IMR-90 (cell line): ENCODE measurements at regions not wholly inside any gene's neighbourhood (a gene's known extent, or its start where the extent isn't known, plus 50 kb on each side); places are given as distances from the start of the nearest gene placed in this dataset.

Experiments
- ATAC-seq: fragments of 200-7000 bp; cut with Tn5 transposase; 2 replicates; pipeline ENCODE4 v1.9.1; 2020; ENCODE audit warnings: low read depth, mild to moderate bottlenecking, moderate library complexity
- BruUV-seq: library from RNA; stranded (reverse); fragments of 400-500 nt; replicated peaks from 2 replicates; lab custom pipeline; 2021; lab: Mats Ljungman, UMichigan
- CTCF ChIA-PET: fragments of 300-600 bp; formaldehyde crosslinking; extraction: SDS; loops from one replicate; lab custom pipeline; 2021; ENCODE audit warnings: antibody characterized with exemption; lab: Yijun Ruan, JAX
- POLR2A ChIA-PET: fragments of 300-600 bp; sonication (Branson Sonifier 250); formaldehyde crosslinking; loops from one replicate; lab custom pipeline; 2022; ENCODE audit warnings: antibody characterized with exemption; ENCODE audit not compliant: unreplicated experiment; lab: Charles Lee
- DNase-seq: peaks from one replicate; pipeline ENCODE4 v3.0.0; 2013
- H2AFZ ChIP-seq: replicated peaks from 2 replicates; pipeline ENCODE3; 2013; ENCODE audit warnings: low read length, mild to moderate bottlenecking; ENCODE audit not compliant: poor library complexity
- H2AK5ac ChIP-seq: 2 replicates; pipeline ENCODE4 v1.6.1; 2013; ENCODE audit warnings: low read depth, low read length, inconsistent platforms
- H2AK9ac ChIP-seq: replicated peaks from 2 replicates; pipeline ENCODE3; 2013; ENCODE audit warnings: mild to moderate bottlenecking, low read depth, low read length, moderate library complexity; ENCODE audit not compliant: poor library complexity
- H2BK120ac ChIP-seq: 2 replicates; pipeline ENCODE4 v1.6.1; 2013; ENCODE audit warnings: low read depth, low read length, inconsistent platforms
- H2BK15ac ChIP-seq: 3 replicates; pipeline ENCODE4 v1.6.1; 2013; ENCODE audit warnings: low read depth, low read length, inconsistent platforms
- H2BK20ac ChIP-seq: 2 replicates; pipeline ENCODE4 v1.6.1; 2013; ENCODE audit warnings: low read depth, mild to moderate bottlenecking, inconsistent platforms, low read length, moderate library complexity
- H2BK5ac ChIP-seq: 2 replicates; pipeline ENCODE4 v1.6.1; 2013; ENCODE audit warnings: mild to moderate bottlenecking, low read depth, low read length, inconsistent platforms; ENCODE audit not compliant: poor library complexity, severe bottlenecking
- H3K14ac ChIP-seq: replicated peaks from 2 replicates; pipeline ENCODE4 v1.6.1; 2013; ENCODE audit warnings: low read depth, low read length, inconsistent platforms
- H3K18ac ChIP-seq: 2 replicates; pipeline ENCODE4 v1.6.1; 2013; ENCODE audit warnings: low read depth, low read length, control low read depth
- H3K23ac ChIP-seq: 2 replicates; pipeline ENCODE4 v1.6.1; 2013; ENCODE audit warnings: low read depth, low read length, inconsistent platforms
- H3K27ac ChIP-seq: 2 replicates; pipeline ENCODE4 v1.5.1; 2013; ENCODE audit warnings: mild to moderate bottlenecking, control low read depth, low read length; ENCODE audit not compliant: insufficient read depth
- H3K27me3 ChIP-seq: 2 replicates; pipeline ENCODE4 v1.6.1; 2013; ENCODE audit warnings: low read length; ENCODE audit not compliant: control insufficient read depth, insufficient read depth
- H3K36me3 ChIP-seq: 2 replicates; pipeline ENCODE4 v1.6.1; 2013; ENCODE audit warnings: low read length, mixed read lengths; ENCODE audit not compliant: control insufficient read depth, insufficient read depth
- H3K4ac ChIP-seq: 2 replicates; pipeline ENCODE4 v1.6.1; 2013; ENCODE audit warnings: low read depth, low read length, inconsistent platforms
- H3K4me1 ChIP-seq: 2 replicates; pipeline ENCODE4 v1.6.1; 2013; ENCODE audit warnings: low read length, mixed read lengths; ENCODE audit not compliant: control insufficient read depth, insufficient read depth
- H3K4me2 ChIP-seq: 2 replicates; pipeline ENCODE4 v1.6.1; 2013; ENCODE audit warnings: low read depth, mild to moderate bottlenecking, control low read depth, low read length, moderate library complexity
- H3K4me3 ChIP-seq: 2 replicates; pipeline ENCODE4 v1.5.1; 2013; ENCODE audit warnings: low read depth, mild to moderate bottlenecking, control low read depth, low read length, moderate library complexity; ENCODE audit not compliant: insufficient read depth
- H3K56ac ChIP-seq: 2 replicates; pipeline ENCODE4 v1.6.1; 2013; ENCODE audit warnings: low read length, inconsistent platforms; ENCODE audit not compliant: insufficient read depth; ENCODE audit errors: extremely low read depth
- H3K79me1 ChIP-seq, 2 experiments: 2 replicates each; pipeline ENCODE4 v1.6.1; 2013; ENCODE audit warnings: low read length in 2 of 2, inconsistent platforms in 1 of 2, low read depth in 1 of 2
- H3K9ac ChIP-seq: 2 replicates; pipeline ENCODE4 v1.6.1; 2013; ENCODE audit warnings: low read depth, low read length, control low read depth
- H3K9me1 ChIP-seq: 2 replicates; pipeline ENCODE4 v1.6.1; 2013; ENCODE audit warnings: low read length, inconsistent platforms; ENCODE audit not compliant: insufficient read depth
- H3K9me3 ChIP-seq: 2 replicates; pipeline ENCODE4 v1.6.1; 2013; ENCODE audit warnings: low read length; ENCODE audit not compliant: control insufficient read depth, insufficient read depth
- H4K20me1 ChIP-seq: 2 replicates; pipeline ENCODE4 v1.6.1; 2013; ENCODE audit warnings: low read length, inconsistent platforms; ENCODE audit not compliant: insufficient read depth
- H4K5ac ChIP-seq: 2 replicates; pipeline ENCODE4 v1.6.1; 2013; ENCODE audit warnings: mild to moderate bottlenecking, low read depth, low read length, control low read depth
- H4K8ac ChIP-seq, 2 experiments: 2 replicates each; pipeline ENCODE4 v1.6.1; 2013; ENCODE audit warnings: low read depth in 2 of 2, low read length in 2 of 2, control low read depth in 1 of 2, inconsistent platforms in 1 of 2
- H4K91ac ChIP-seq: 2 replicates; pipeline ENCODE4 v1.6.1; 2013; ENCODE audit warnings: low read depth, low read length, inconsistent platforms; ENCODE audit not compliant: insufficient read depth
- CEBPB ChIP-seq: IDR thresholded peaks from 2 replicates; pipeline ENCODE4 v1.6.1; 2012; ENCODE audit warnings: low read depth, low read length, improper control_type of control experiment
- CHD1 ChIP-seq: IDR thresholded peaks from 2 replicates; pipeline ENCODE4 v1.6.1; 2012; ENCODE audit warnings: low read depth, low read length, improper control_type of control experiment
- FOS ChIP-seq: fragments of 150-350 bp; IDR thresholded peaks from 2 replicates; pipeline ENCODE4 v1.6.1; 2016; ENCODE audit warnings: low read depth, low read length
- POLR2A ChIP-seq: IDR thresholded peaks from 2 replicates; pipeline ENCODE4 v1.6.1; 2012; ENCODE audit warnings: mild to moderate bottlenecking, low read depth, low read length
- RAD21 ChIP-seq: IDR thresholded peaks from 2 replicates; pipeline ENCODE4 v1.6.1; 2012; ENCODE audit warnings: low read length, improper control_type of control experiment
- RCOR1 ChIP-seq: IDR thresholded peaks from 2 replicates; pipeline ENCODE4 v1.6.1; 2012; ENCODE audit warnings: mild to moderate bottlenecking, low read length, improper control_type of control experiment; ENCODE audit not compliant: insufficient replicate concordance
- RFX5 ChIP-seq: IDR thresholded peaks from 2 replicates; pipeline ENCODE4 v1.8.0; 2012; ENCODE audit warnings: low read depth, mild to moderate bottlenecking, low read length, moderate library complexity
- SMC3 ChIP-seq: fragments of 150-350 bp; IDR thresholded peaks from 2 replicates; pipeline ENCODE4 v1.6.1; 2016; ENCODE audit warnings: low read depth, mild to moderate bottlenecking, antibody characterized with exemption, low read length, moderate library complexity
- WGBS, 2 experiments: methylation state at CpG; one replicate each; pipeline versions ENCODE4 v1.1.5 to v1.1.7; 2013; ENCODE audit warnings: missing lambda C conversion rate in 2 of 2; ENCODE audit not compliant: insufficient read length in 1 of 2; ENCODE audit errors: extremely low coverage in 2 of 2; 5-methylcytosine and 5-hydroxymethylcytosine counted together
- dilution Hi-C: fragments of 300-500 bp; cut with HindIII; formaldehyde crosslinking; loops from one replicate; pipeline ENCODE4 v1.14.3; 2018; ENCODE audit warnings: low sequenced_read_pairs; ENCODE audit not compliant: unreplicated experiment
- in situ Hi-C: fragments of 300-500 bp; cut with MboI; formaldehyde crosslinking; loops from 3 replicates; pipeline ENCODE4 v1.14.3; 2019; ENCODE audit warnings: low sequenced_read_pairs, inconsistent platforms, mixed read lengths
- intact Hi-C: fragments of 100-400 bp; cut with micrococcal nuclease; formaldehyde crosslinking; loops from 2 replicates; pipeline ENCODE4 v1.10.0; 2022
- TF ChIP-seq, protein P1 (sequence below): fragments of 150-350 bp; IDR thresholded peaks from 2 replicates; pipeline ENCODE4 v1.6.1; 2016; ENCODE audit warnings: low read depth, mild to moderate bottlenecking, low read length, moderate library complexity, borderline replicate concordance
- TF ChIP-seq, protein P2 (sequence below): fragments of 150-350 bp; IDR thresholded peaks from 2 replicates; pipeline ENCODE4 v1.6.1; 2017; ENCODE audit warnings: mild to moderate bottlenecking, antibody characterized with exemption, low read length, low read depth
- TF ChIP-seq, protein P3 (sequence below): conservative IDR thresholded peaks from 2 replicates; pipeline ENCODE4 v1.5.1; 2012; ENCODE audit warnings: mild to moderate bottlenecking, low read depth, low read length, improper control_type of control experiment

DNA sequence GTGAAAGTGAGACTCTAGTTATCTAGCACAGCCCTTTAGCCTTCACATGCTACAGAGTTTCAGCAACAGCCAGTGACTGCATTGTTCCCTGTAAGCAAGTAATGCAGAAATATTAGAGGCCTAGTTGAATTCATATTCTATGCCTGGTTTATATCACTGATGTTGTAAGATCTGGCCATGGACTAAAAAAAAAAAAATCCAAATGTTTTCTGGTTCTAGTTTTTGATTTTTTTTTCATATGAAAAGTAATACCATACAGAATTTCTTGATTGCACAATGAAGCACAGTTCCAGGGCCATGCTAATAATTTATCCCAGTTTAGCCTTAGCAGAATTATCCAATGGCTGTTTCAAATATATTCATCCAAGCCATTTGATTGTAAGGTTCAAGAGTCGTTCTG, 341.5 kb upstream of the DDHD1 start:
- Histone ChIP-seq H3K4me1 (peaks cover 5% of the 10 kb centered on the region), H2BK5ac (no peak overlapping the region), H2AK5ac (no peak overlapping the region), H3K18ac (peak overlapping the region; percentile 45), H3K27ac (peak overlapping the region; percentile 66; the same call in 1 of the 2 replicates), H3K9me1 (no peaks in the 10 kb centered on the region), H2AFZ (no peak overlapping the region), H4K91ac (no peak overlapping the region), H2AK9ac (no peak overlapping the region), H3K14ac (no peak overlapping the region), H3K23ac (no peak overlapping the region), H3K4me3 (no peak overlapping the region), H3K27me3 (no peaks in the 10 kb centered on the region), H3K36me3 (no peaks in the 10 kb centered on the region), H4K5ac (peak overlapping the region; percentile 30), H3K56ac (no peak overlapping the region), H2BK120ac (no peak overlapping the region; the same call in 1 of the 2 replicates), H4K20me1 (no peaks in the 10 kb centered on the region), H3K79me1 (no peaks in the 10 kb centered on the region), H3K9ac (no peak overlapping the region), H3K4ac (peak overlapping the region; percentile 24; the same call in 1 of the 2 replicates), H4K8ac (no peak overlapping the region; a peak in 1 of 4 replicates), H2BK15ac (no peak overlapping the region), H3K4me2 (no peak overlapping the region), H2BK20ac (no peak overlapping the region), H3K9me3 (peaks cover 3% of the 10 kb centered on the region; the same call in 1 of the 2 replicates)
- no CpG with 5 or more reads among the region's 1 CpG for WGBS, 2 experiments
- DNase-seq (no peak), ATAC-seq (peak; percentile 40; the same call in 1 of the 2 replicates)
- ChIA-PET CTCF (no interaction called here), POLR2A (no interaction called here)
- intact Hi-C loops (no loop called here), dilution Hi-C loops (no loop called here), in situ Hi-C loops (no loop called here)
- TF ChIP-seq CHD1, result no peak
- TF ChIP-seq, protein P1, sequence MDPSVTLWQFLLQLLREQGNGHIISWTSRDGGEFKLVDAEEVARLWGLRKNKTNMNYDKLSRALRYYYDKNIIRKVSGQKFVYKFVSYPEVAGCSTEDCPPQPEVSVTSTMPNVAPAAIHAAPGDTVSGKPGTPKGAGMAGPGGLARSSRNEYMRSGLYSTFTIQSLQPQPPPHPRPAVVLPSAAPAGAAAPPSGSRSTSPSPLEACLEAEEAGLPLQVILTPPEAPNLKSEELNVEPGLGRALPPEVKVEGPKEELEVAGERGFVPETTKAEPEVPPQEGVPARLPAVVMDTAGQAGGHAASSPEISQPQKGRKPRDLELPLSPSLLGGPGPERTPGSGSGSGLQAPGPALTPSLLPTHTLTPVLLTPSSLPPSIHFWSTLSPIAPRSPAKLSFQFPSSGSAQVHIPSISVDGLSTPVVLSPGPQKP, result no peak
- no peak for TF ChIP-seq SMC3
- TF ChIP-seq, protein P2, sequence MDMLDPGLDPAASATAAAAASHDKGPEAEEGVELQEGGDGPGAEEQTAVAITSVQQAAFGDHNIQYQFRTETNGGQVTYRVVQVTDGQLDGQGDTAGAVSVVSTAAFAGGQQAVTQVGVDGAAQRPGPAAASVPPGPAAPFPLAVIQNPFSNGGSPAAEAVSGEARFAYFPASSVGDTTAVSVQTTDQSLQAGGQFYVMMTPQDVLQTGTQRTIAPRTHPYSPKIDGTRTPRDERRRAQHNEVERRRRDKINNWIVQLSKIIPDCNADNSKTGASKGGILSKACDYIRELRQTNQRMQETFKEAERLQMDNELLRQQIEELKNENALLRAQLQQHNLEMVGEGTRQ, result no peak
- no peak for TF ChIP-seq RFX5
- no peak for TF ChIP-seq POLR2A
- no peak for TF ChIP-seq RCOR1
- TF ChIP-seq RAD21, result no peak
- no peak for TF ChIP-seq FOS
- TF ChIP-seq, protein P3, sequence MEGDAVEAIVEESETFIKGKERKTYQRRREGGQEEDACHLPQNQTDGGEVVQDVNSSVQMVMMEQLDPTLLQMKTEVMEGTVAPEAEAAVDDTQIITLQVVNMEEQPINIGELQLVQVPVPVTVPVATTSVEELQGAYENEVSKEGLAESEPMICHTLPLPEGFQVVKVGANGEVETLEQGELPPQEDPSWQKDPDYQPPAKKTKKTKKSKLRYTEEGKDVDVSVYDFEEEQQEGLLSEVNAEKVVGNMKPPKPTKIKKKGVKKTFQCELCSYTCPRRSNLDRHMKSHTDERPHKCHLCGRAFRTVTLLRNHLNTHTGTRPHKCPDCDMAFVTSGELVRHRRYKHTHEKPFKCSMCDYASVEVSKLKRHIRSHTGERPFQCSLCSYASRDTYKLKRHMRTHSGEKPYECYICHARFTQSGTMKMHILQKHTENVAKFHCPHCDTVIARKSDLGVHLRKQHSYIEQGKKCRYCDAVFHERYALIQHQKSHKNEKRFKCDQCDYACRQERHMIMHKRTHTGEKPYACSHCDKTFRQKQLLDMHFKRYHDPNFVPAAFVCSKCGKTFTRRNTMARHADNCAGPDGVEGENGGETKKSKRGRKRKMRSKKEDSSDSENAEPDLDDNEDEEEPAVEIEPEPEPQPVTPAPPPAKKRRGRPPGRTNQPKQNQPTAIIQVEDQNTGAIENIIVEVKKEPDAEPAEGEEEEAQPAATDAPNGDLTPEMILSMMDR, result no peak
- TF ChIP-seq CEBPB, result no peak
- no TSS peak for BruUV-seq
